Stomach (tissue), 4 donors: ENCODE measurements at regions not wholly inside any gene's neighbourhood (a gene's known extent, or its start where the extent isn't known, plus 50 kb on each side); places are given as distances from the start of the nearest gene placed in this dataset.
"Not testable (repeated sequence)": the region's sequence is repeated elsewhere in the genome, so short reads cannot be mapped to it uniquely, and the experiment has no call there.

Experiments used
- EP300 ChIP-seq: sonication (generic); formaldehyde crosslinking; IDR thresholded peaks from one replicate; pipeline ENCODE4 v1.6.1; 2017; ENCODE audit warnings: antibody characterized with exemption
- POLR2A ChIP-seq, 4 donors: fragments of 450-650 bp; IDR thresholded peaks; one replicate each; pipeline ENCODE4 v1.6.1; 2016; ENCODE audit warnings: antibody characterized with exemption in 4 of 4, control low read depth in 2 of 4, mild to moderate bottlenecking in 1 of 4, moderate library complexity in 1 of 4
- POLR2AphosphoS5 ChIP-seq, 3 donors: sonication (generic); formaldehyde crosslinking; IDR thresholded peaks; one replicate each; pipeline ENCODE4 v1.6.1; 2016; ENCODE audit warnings: antibody characterized with exemption in 3 of 3
- TF ChIP-seq, protein P1 (sequence below), 7 experiments: fragments of 450-650 bp in 4 of 7; fragments of 200-600 bp in 3 of 7; sonication (generic) in 3 of 7; IDR thresholded peaks; one replicate each; pipeline ENCODE4 v1.5.1; 2016 to 2019; ENCODE audit warnings: antibody characterized with exemption in 7 of 7, control low read depth in 2 of 7, mild to moderate bottlenecking in 1 of 7

DNA sequence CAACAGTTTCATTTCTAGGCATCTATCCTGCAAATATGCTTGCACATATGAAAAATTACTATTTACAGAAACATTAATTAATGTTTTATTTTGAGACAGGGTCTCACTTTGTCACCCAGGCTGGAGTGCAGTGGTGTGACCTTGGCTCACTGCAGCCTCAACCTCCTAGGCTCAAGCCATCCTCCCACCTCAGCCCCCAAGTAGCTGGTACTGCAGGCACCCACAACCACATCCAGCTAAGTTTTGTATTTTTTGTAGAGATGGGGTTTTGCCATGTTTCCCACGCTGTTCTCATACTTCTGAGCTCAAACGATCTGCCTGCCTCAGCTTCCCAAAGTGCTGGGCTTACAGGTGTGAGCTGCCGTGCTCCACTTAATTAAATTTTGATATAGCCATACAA, 86.2 kb upstream of the CCND2 start:
- TF ChIP-seq, protein P1, sequence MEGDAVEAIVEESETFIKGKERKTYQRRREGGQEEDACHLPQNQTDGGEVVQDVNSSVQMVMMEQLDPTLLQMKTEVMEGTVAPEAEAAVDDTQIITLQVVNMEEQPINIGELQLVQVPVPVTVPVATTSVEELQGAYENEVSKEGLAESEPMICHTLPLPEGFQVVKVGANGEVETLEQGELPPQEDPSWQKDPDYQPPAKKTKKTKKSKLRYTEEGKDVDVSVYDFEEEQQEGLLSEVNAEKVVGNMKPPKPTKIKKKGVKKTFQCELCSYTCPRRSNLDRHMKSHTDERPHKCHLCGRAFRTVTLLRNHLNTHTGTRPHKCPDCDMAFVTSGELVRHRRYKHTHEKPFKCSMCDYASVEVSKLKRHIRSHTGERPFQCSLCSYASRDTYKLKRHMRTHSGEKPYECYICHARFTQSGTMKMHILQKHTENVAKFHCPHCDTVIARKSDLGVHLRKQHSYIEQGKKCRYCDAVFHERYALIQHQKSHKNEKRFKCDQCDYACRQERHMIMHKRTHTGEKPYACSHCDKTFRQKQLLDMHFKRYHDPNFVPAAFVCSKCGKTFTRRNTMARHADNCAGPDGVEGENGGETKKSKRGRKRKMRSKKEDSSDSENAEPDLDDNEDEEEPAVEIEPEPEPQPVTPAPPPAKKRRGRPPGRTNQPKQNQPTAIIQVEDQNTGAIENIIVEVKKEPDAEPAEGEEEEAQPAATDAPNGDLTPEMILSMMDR (IDR thresholded peaks at IDR 0.05) = not testable (repeated sequence)
- not testable (repeated sequence) for TF ChIP-seq POLR2A (IDR thresholded peaks at IDR 0.05); POLR2AphosphoS5 (IDR thresholded peaks at IDR 0.05); EP300
